Liver (tissue), 8 donors: ENCODE measurements at regions not wholly inside any gene's neighbourhood (a gene's known extent, or its start where the extent isn't known, plus 50 kb on each side); places are given as distances from the start of the nearest gene placed in this dataset.

Experiments used
- DNase-seq: peaks from one replicate; pipeline ENCODE4 v3.0.0-alpha.2; 2017; ENCODE audit warnings: low spot score
- H3K27ac ChIP-seq, 2 donors: one replicate each; pipeline ENCODE4 v1.7.0; 2013; ENCODE audit warnings: inconsistent platforms in 2 of 2, low read length in 2 of 2, control low read depth in 1 of 2, low read depth in 1 of 2, mild to moderate bottlenecking in 1 of 2
- H3K27me3 ChIP-seq, 4 donors: one replicate each; pipeline versions ENCODE4 v1.6.1 to v1.7.0; 2013; ENCODE audit warnings: low read length in 3 of 4, inconsistent platforms in 1 of 4, mild to moderate bottlenecking in 1 of 4, moderate library complexity in 1 of 4; ENCODE audit not compliant: control insufficient read depth in 4 of 4, insufficient read depth in 4 of 4
- H3K36me3 ChIP-seq, 4 donors: one replicate each; pipeline versions ENCODE4 v1.6.1 to v1.7.0; 2013; ENCODE audit warnings: low read length in 3 of 4, mild to moderate bottlenecking in 3 of 4, low read depth in 1 of 4, moderate library complexity in 1 of 4; ENCODE audit not compliant: control insufficient read depth in 4 of 4, insufficient read depth in 3 of 4
- H3K4me1 ChIP-seq, 4 donors: one replicate each; pipeline versions ENCODE4 v1.6.1 to v1.7.0; 2013; ENCODE audit warnings: low read length in 3 of 4, mild to moderate bottlenecking in 3 of 4, moderate library complexity in 1 of 4; ENCODE audit not compliant: control insufficient read depth in 4 of 4, insufficient read depth in 4 of 4
- H3K4me3 ChIP-seq, 3 donors: one replicate each; pipeline versions ENCODE4 v1.6.1 to v1.7.0; 2013; ENCODE audit warnings: low read length in 3 of 3, control low read depth in 1 of 3, low read depth in 1 of 3, mild to moderate bottlenecking in 1 of 3
- H3K9ac ChIP-seq, 2 donors: one replicate each; pipeline ENCODE4 v1.7.0; 2013; ENCODE audit warnings: low read length in 2 of 2, mild to moderate bottlenecking in 2 of 2, moderate library complexity in 2 of 2, control low read depth in 1 of 2, low read depth in 1 of 2
- H3K9me3 ChIP-seq, 4 donors: one replicate each; pipeline versions ENCODE4 v1.6.1 to v1.7.0; 2013; ENCODE audit warnings: low read length in 3 of 4; ENCODE audit not compliant: control insufficient read depth in 4 of 4
- CTCF ChIP-seq: fragments of 150-350 bp; IDR thresholded peaks from 2 replicates; pipeline ENCODE4 v1.5.1; 2017; ENCODE audit warnings: improper control_type of control experiment, low read depth, low read length; ENCODE audit not compliant: missing input control
- EGR1 ChIP-seq, 2 donors: IDR thresholded peaks; 2 replicates each; pipeline ENCODE4 v1.6.1; 2016 to 2018; ENCODE audit warnings: antibody characterized with exemption in 2 of 2, low read depth in 2 of 2
- FOXA2 ChIP-seq: IDR thresholded peaks from 2 replicates; pipeline ENCODE4 v1.6.1; 2016; ENCODE audit warnings: antibody characterized with exemption
- GABPA ChIP-seq, 2 donors: IDR thresholded peaks in 1 of 2; conservative IDR thresholded peaks in 1 of 2; 2 replicates each; pipeline ENCODE4 v1.6.1; 2016; ENCODE audit warnings: antibody characterized with exemption in 2 of 2, mild to moderate bottlenecking in 1 of 2, moderate library complexity in 1 of 2
- HNF4A ChIP-seq, 2 donors: conservative IDR thresholded peaks; 2 replicates each; pipeline ENCODE4 v1.6.1; 2016; ENCODE audit warnings: antibody characterized with exemption in 2 of 2, mild to moderate bottlenecking in 2 of 2
- HNF4G ChIP-seq: IDR thresholded peaks from 2 replicates; pipeline ENCODE4 v1.6.1; 2016; ENCODE audit warnings: antibody characterized with exemption
- JUND ChIP-seq, 2 donors: IDR thresholded peaks; 2 replicates each; pipeline ENCODE4 v1.6.1; 2016; ENCODE audit warnings: antibody characterized with exemption in 2 of 2
- NR2F2 ChIP-seq: IDR thresholded peaks from 2 replicates; pipeline ENCODE4 v1.6.1; 2016; ENCODE audit warnings: antibody characterized with exemption
- RAD21 ChIP-seq, 2 donors: IDR thresholded peaks; 2 replicates each; pipeline ENCODE4 v1.6.1; 2016; ENCODE audit warnings: antibody characterized with exemption in 2 of 2, mild to moderate bottlenecking in 2 of 2
- REST ChIP-seq: IDR thresholded peaks from 2 replicates; pipeline ENCODE4 v1.6.1; 2016; ENCODE audit warnings: antibody characterized with exemption, mild to moderate bottlenecking
- RXRA ChIP-seq, 2 donors: IDR thresholded peaks; 2 replicates each; pipeline ENCODE4 v1.6.1; 2017 to 2018; ENCODE audit warnings: antibody characterized with exemption in 2 of 2, mild to moderate bottlenecking in 1 of 2
- SP1 ChIP-seq: IDR thresholded peaks from 2 replicates; pipeline ENCODE4 v1.6.1; 2018; ENCODE audit warnings: antibody characterized with exemption, mild to moderate bottlenecking
- YY1 ChIP-seq: IDR thresholded peaks from 2 replicates; pipeline ENCODE4 v1.6.1; 2016; ENCODE audit warnings: antibody characterized with exemption, mild to moderate bottlenecking
- WGBS: extraction: QIAGEN DNeasy Blood & Tissue Kit; methylation state at CpG from one replicate; pipeline ENCODE4 v1.1.7; 2013; 5-methylcytosine and 5-hydroxymethylcytosine counted together
- donor health status: healthy.
- donor health status: healthy.
- donor health status: healthy.
- donor health status: healthy.
- donor health status: healthy.

- Histone ChIP-seq H3K27ac (no peak overlapping the region), H3K36me3 (no peaks in the 10 kb centered on the region), H3K27me3 (no peaks in the 10 kb centered on the region), H3K9ac (no peak overlapping the region), H3K4me1 (no peaks in the 10 kb centered on the region), H3K4me3 (no peak overlapping the region), H3K9me3 (no peaks in the 10 kb centered on the region)
- TF ChIP-seq JUND (IDR thresholded peaks at IDR 0.05) (no peak), REST (no peak), CTCF (peak; percentile 24), HNF4G (no peak), RAD21 (IDR thresholded peaks at IDR 0.05) (peak; percentile 62 to 74), GABPA (IDR thresholded peaks at IDR 0.05 in 1 of 2, conservative IDR thresholded peaks at IDR 0.05 in 1 of 2) (no peak), EGR1 (IDR thresholded peaks at IDR 0.05; ENCODE audit: low read depth in 2 of 2) (no peak), SP1 (no peak)
- no peak for DNase-seq
These were observed 179.1 kb upstream of the KLHL4 start for GRCh38 chrX:87338510-87338909.

- Histone ChIP-seq H3K9ac (no peak overlapping the region), H3K36me3 (no peaks in the 10 kb centered on the region), H3K4me3 (no peak overlapping the region), H3K4me1 (no peaks in the 10 kb centered on the region), H3K9me3 (no peaks in the 10 kb centered on the region), H3K27me3 (no peaks in the 10 kb centered on the region), H3K27ac (no peak overlapping the region)
- DNase-seq, result no peak
- WGBS, result 85% methylated on average over 2 of the region's 2 CpGs
- TF ChIP-seq NR2F2, result no peak
- TF ChIP-seq YY1, result no peak
- no peak for TF ChIP-seq CTCF
These were observed 146.7 kb upstream of the KLHL4 start for GRCh38 chrX:87370865-87371264.

GRCh38 chrX:87374324-87374723 lies 143.3 kb upstream of the KLHL4 start:
- no peaks in the 10 kb centered on the region for H3K27me3 ChIP-seq
- TF ChIP-seq FOXA2, result no peak
- TF ChIP-seq HNF4A (conservative IDR thresholded peaks at IDR 0.05), result peak; percentile 50 to 62
- TF ChIP-seq SP1, result no peak
- TF ChIP-seq RXRA (IDR thresholded peaks at IDR 0.05), result no peak
- no peak for TF ChIP-seq YY1
- no peaks in the 10 kb centered on the region for H3K4me1 ChIP-seq
- no peak overlapping the region for H3K9ac ChIP-seq
- no peaks in the 10 kb centered on the region for H3K9me3 ChIP-seq
- H3K4me3 ChIP-seq, result no peak overlapping the region
- no peaks in the 10 kb centered on the region for H3K36me3 ChIP-seq
- H3K27ac ChIP-seq, result no peak overlapping the region
- DNase-seq, result no peak
